Activated CD8-positive, alpha-beta T cell treated with anti-CD3 and anti-CD28 coated beads for 36 hours (primary cell): ENCODE measurements at regions not wholly inside any gene's neighbourhood (a gene's known extent, or its start where the extent isn't known, plus 50 kb on each side); places are given as distances from the start of the nearest gene placed in this dataset.

Source experiments
- ATAC-seq: fragments of 200-7000 bp; cut with Tn5 transposase; one replicate; pipeline ENCODE4 v1.10.0; 2021; ENCODE audit warnings: mild to moderate bottlenecking, moderate library complexity
- CTCF ChIA-PET: fragments of 350-600 bp; sonication (Branson Sonifier 250); formaldehyde crosslinking; loops from one replicate; lab custom pipeline; 2021; ENCODE audit warnings: antibody characterized with exemption; lab: Charles Lee
- POLR2A ChIA-PET: fragments of 350-600 bp; sonication (Branson Sonifier 250); formaldehyde crosslinking; loops from one replicate; lab custom pipeline; 2021; ENCODE audit warnings: antibody characterized with exemption; lab: Charles Lee
- DNase-seq: peaks from one replicate; pipeline ENCODE4 v3.0.0-alpha.2; 2020
- H3K27ac Mint-ChIP-seq: one replicate; pipeline ENCODE4 v1.8.0; 2021; ENCODE audit warnings: mild to moderate bottlenecking, mixed read lengths
- H3K27me3 Mint-ChIP-seq: one replicate; pipeline ENCODE4 v1.8.0; 2021; ENCODE audit warnings: mixed read lengths
- H3K36me3 Mint-ChIP-seq: one replicate; pipeline ENCODE4 v1.8.0; 2021; ENCODE audit warnings: low read depth, mixed read lengths
- H3K4me1 Mint-ChIP-seq: one replicate; pipeline ENCODE4 v1.8.0; 2021; ENCODE audit warnings: low read depth, mixed read lengths
- H3K4me3 Mint-ChIP-seq: one replicate; pipeline ENCODE4 v1.8.0; 2021; ENCODE audit warnings: mild to moderate bottlenecking, moderate library complexity, mixed read lengths
- H3K9me3 Mint-ChIP-seq: one replicate; pipeline ENCODE4 v1.8.0; 2021; ENCODE audit warnings: mixed read lengths
- CTCF ChIP-seq: fragments of 200-600 bp; IDR thresholded peaks from one replicate; pipeline ENCODE4 v1.8.0; 2022; ENCODE audit warnings: antibody characterized with exemption, mild to moderate bottlenecking
- intact Hi-C: fragments of 100-400 bp; cut with micrococcal nuclease; formaldehyde crosslinking; loops from one replicate; pipeline ENCODE4 v1.10.0; 2022

DNA sequence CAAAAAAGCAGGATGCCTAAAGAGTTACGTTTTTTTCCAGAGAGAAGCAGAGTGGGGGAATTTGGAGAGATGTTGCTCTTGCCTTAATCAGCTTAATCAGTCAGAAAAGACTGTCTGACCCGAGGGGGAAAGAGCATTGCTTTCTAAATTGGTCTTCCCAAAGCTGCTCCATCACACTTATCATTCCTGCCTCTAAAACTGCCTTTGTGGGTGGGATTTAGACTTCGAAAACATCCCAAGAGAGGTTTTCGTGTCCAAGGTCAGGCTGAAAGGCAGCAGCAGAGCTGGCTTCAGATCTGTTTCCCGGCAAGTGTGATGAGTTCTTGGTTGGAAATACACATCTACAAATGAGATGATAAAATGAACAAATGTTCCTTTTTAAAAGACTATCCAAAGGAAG, 155.2 kb downstream of the SH2D1A start:
- ChIA-PET POLR2A (no interaction called here), CTCF (no interaction called here)
- no peak for TF ChIP-seq CTCF
- Mint-ChIP-seq H3K9me3 (no peaks in the 10 kb centered on the region), H3K27ac (no peak overlapping the region), H3K4me1 (peaks cover 24% of the 10 kb centered on the region), H3K27me3 (no peaks in the 10 kb centered on the region), H3K36me3 (no peaks in the 10 kb centered on the region), H3K4me3 (no peak overlapping the region)
- ATAC-seq, result no peak
- no peak for DNase-seq
- intact Hi-C loops, result no loop called here

DNA sequence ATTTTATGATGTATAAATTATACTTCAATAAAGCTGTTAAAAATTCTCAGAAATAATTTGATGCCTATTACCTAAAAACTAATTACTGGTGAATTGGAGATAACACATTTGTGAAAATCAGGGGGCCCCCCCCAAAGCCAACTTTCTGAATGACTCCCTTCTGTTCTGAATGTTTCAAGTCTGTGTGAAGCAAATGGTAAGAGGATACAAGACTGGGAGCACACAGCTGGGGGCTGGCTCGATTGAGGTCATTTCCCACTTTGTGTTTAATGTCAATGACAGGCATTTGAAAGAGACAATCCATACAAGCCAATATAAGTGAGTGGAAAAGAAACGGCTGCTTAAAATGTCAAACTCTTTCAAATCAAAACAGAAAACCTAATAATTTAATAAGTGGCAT, 155.8 kb downstream of the SH2D1A start:
- no peaks in the 10 kb centered on the region for H3K27me3 Mint-ChIP-seq
- ChIA-PET CTCF (no interaction called here), POLR2A (no interaction called here)
- TF ChIP-seq CTCF, result no peak
- no peaks in the 10 kb centered on the region for H3K9me3 Mint-ChIP-seq
- peaks cover 24% of the 10 kb centered on the region for H3K4me1 Mint-ChIP-seq
- ATAC-seq, result peak; percentile 47
- intact Hi-C loops, result no loop called here
- no peak overlapping the region for H3K4me3 Mint-ChIP-seq
- peak; percentile 54 for DNase-seq
- H3K27ac Mint-ChIP-seq, result no peak overlapping the region
- H3K36me3 Mint-ChIP-seq, result no peaks in the 10 kb centered on the region

- Mint-ChIP-seq H3K4me3 (no peak overlapping the region), H3K36me3 (no peaks in the 10 kb centered on the region), H3K27me3 (no peaks in the 10 kb centered on the region), H3K4me1 (peaks cover 24% of the 10 kb centered on the region), H3K27ac (no peak overlapping the region), H3K9me3 (no peaks in the 10 kb centered on the region)
- no peak for TF ChIP-seq CTCF
- DNase-seq (no peak), ATAC-seq (no peak)
- ChIA-PET CTCF (no interaction called here), POLR2A (no interaction called here)
- intact Hi-C loops, result no loop called here
Measured at GRCh38 chrX:124502599-124502998, 156.2 kb downstream of the SH2D1A start.

DNA sequence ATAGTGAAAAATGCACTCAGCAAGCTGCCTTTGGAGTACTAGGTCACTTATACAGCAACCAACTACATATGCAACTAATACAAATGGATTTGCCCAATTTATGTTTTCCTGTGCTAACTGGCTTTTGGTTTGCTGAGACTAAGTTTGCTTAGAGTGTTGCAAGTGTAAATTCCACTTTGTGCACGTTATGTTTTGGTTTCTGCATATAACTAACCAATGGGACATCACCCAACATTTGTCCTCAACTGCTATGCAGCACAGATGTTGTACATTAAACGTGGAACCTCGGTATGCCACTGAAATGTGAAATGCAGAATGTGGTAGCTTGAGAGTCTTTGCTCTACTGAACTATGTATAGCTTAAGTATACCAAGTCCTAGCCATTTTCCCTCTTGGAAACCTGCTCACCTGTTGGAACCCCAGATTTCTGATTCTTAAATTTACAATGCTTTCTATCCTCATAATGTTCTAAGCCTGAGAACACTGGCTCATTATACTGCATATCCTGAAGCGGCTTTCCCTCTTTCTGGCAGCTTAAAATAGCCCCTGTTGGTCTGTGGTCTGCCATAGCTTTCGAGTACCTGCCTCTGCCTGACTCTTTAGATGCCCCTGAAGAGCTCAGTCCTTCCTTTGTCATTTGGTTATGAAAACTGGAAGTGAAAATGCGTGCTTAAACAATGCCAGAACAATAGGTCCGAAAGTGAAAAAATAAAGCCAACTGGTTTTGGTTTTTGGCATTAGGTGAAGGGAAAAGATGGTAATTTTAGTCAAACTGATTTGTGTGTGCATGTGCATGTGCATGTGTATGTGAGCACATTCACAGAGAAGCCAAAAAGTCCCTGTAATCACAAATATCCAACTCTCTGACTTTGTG, 158.0 kb downstream of the SH2D1A start:
- no peak overlapping the region for H3K4me3 Mint-ChIP-seq

More for the DNA sequence above, 158.0 kb downstream of the SH2D1A start:
- H3K9me3 Mint-ChIP-seq, result no peaks in the 10 kb centered on the region
- ATAC-seq (no peak), DNase-seq (no peak)
- ChIA-PET CTCF (no interaction called here), POLR2A (no interaction called here)
- intact Hi-C loops, result no loop called here
- no peaks in the 10 kb centered on the region for H3K36me3 Mint-ChIP-seq
- TF ChIP-seq CTCF, result no peak
- no peak overlapping the region for H3K27ac Mint-ChIP-seq
- peaks cover 24% of the 10 kb centered on the region for H3K4me1 Mint-ChIP-seq
- H3K27me3 Mint-ChIP-seq, result no peaks in the 10 kb centered on the region
